Kidney capillary endothelial cell (primary cell): ENCODE measurements at regions not wholly inside any gene's neighbourhood (a gene's known extent, or its start where the extent isn't known, plus 50 kb on each side); places are given as distances from the start of the nearest gene placed in this dataset.

Source experiments
- DNase-seq: peaks from one replicate; pipeline ENCODE4 v3.0.0-alpha.2; 2018; ENCODE audit warnings: low spot score

DNA sequence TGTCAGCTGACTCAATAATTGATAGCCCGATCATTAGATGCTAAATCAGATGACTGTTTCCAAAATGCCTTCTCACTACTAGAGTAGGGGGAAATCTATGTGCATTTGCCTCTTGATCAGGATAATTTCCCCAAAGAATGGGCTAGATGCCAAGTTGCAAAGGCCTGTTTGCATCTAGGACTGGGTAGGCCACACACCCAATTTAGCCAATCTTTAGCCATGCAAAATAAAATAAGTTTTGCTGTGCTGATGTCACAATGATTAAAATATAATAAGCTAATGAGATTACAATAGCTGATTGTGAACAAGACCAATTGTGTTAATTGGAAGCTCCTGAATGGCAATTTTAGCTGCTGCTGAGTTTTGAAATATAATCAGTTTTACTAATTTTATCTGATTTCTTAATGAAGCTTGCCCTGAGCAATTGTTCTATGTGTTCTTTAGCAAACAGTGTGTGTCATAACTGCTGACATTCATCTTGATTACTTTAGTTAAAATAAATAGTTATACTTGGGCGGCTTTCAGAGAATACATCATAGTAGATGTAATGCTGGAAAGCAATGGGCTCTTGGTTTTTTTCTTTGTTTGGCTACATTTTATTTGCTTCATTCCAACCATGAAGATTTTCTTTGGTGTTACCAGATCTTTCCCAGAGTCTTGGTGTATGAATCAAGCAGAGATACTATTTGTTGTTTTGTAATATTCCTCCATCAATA, 973.2 kb upstream of the SLC35B3 start:
- DNase-seq = no peak

DNA sequence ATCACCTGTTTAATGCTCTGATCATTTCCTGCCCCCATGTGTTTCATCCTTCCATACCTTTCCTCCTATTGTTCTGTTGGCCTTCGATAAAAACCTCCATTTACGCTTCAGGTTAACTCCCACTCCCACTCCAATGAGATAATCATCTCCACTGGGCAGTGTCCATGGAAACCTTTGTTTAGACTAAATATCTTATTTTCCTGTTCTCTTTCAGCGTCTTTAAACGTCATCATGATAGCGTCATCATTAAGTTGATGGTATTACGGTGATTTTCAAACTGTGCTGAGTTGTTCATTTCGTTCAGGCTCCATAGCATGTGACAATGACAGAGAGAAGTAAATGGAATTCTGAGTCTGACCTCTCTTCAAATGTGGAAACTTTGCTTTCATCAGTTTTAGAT, 970.5 kb upstream of the SLC35B3 start:
- no peak for DNase-seq

DNA sequence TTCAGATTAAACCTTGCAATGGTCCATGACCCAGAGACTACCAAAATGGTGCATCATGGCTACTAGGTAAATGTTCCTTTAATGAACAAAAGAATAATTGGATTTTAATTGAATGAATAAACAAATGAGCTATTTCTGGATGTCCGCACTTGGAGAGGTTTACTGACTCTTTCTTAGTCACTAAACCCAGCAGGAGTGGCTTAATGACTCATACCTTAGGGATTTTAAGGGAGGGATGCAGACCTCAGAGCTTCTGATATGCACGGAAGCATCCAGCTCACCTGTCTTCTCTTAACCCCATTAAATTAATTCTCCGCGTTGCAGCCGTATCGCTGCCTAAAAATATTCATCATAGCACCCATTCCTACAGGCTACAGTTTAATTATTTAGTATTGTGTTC, 970.0 kb upstream of the SLC35B3 start:
- DNase-seq = peak; percentile 9

DNA sequence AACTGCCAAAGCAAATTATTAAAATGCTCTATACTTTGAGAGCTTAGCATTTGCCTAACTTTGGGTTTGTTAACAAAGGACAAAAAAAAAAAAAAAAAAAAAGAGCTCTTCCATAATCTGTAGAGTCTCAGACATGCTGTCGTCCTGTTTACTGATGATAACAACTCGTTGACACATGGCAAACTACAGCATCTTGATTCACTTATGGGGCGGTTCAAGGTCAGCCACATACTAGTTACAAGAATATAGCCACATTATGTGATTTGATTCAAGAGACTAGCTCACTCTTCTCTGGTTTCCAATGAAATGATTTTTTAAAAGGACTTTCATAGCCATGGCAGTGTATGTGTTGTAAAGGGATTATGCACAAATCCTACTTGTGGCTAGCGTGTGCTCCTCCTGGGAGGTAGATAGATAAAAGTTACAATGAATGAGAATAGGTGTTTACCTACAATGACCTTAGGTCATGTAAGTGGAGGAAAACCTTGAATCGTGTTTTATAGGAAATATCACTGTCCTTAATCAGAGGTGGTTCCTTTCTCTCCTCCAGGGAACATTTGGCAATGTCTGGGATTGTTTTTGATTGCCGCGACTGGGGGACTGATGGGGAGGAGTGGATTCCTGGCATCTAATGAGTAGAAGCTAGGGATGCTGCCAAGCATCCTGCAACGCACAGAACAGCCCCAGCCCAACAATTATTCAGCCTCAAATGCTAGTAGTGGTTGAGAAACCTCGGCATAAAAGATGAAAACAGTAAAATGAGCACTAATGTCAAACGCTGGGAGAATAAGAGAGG, 969.2 kb upstream of the SLC35B3 start:
- DNase-seq = no peak

DNA sequence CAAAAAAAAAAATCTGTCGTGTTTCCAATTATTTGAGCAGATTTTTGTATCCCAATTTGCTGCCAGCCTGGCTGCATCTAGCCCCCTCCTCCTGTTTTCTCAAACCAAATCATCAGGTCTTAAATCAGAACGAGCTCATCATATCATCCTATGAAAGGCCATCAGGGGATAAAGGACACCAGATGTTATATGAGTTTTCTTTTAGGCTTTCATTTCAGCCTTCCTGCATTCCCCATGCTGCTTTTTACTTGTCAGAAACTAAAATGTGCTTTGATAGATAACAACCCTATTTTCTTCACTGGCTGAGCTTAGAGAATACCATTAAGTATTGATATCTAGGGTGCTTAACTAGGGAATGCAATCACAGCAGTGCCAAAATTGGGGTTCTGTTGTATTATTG, 968.4 kb upstream of the SLC35B3 start:
- no peak for DNase-seq

DNA sequence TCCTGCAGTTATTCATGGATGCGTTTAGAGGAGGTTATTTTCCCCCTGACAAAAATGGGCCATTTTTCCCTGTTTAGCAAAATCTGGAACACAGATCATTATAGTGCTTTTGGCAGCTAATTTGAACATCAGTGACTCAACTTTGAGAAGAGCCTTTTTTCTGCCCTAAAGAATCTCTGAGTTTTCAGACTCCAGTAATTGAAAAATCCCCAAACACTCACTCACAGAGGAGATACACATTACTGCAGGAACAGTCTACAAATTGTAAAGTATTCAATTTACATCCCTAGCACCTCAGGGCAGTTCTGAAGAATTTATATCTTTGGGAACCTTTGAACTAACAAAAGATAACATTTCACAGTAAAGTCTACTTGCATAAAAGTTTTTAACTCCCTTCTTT, 966.6 kb upstream of the SLC35B3 start:
- no peak for DNase-seq

DNA sequence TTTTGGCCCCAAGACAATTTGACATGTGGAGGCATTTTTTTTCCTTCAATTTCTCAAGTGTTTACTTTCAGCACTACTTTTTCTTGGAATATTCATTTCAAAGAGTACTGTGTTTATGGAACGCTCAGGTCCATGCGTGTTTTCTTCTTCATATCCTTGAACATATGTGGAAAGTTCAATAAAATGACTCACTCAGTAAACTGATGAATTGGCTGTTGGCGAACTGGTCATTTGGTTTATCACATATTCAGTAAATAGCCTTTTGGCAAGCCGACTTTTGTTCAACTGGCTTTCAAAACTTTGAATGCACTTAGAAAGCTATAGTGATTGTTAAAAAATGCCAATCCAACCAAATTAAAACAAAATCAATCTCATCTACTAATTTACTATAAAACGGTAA, 964.6 kb upstream of the SLC35B3 start:
- no peak for DNase-seq

DNA sequence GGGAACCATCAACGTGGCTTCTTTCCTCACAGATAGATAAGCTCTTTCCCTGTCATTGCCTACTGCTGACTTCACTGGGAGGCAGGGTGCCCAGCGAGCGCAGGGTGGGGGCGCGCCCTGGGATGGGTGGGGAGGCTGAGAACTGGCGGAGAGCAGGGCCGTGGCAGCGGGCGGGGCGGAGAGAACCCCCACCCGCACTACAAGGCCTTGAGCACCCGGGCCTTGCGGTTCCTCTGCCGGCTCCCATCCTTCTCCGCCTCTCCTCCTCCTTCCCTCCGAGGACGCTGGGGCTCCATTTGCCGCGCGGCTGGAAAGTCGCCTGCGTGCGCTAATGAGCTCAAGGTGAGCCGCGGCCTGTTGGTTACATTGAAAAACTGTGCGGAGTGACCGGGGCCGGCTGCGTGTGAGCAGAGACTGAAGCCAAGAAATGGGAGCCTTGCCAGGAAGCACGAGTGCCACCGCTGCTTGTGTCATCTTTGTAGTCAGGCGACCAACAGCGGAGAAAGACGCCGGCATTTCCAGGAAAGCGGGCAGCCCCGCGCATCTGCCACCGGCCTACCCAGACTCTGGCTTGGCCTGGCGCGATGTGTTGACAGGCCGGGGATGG, 963.5 kb upstream of the SLC35B3 start:
- no peak for DNase-seq

DNA sequence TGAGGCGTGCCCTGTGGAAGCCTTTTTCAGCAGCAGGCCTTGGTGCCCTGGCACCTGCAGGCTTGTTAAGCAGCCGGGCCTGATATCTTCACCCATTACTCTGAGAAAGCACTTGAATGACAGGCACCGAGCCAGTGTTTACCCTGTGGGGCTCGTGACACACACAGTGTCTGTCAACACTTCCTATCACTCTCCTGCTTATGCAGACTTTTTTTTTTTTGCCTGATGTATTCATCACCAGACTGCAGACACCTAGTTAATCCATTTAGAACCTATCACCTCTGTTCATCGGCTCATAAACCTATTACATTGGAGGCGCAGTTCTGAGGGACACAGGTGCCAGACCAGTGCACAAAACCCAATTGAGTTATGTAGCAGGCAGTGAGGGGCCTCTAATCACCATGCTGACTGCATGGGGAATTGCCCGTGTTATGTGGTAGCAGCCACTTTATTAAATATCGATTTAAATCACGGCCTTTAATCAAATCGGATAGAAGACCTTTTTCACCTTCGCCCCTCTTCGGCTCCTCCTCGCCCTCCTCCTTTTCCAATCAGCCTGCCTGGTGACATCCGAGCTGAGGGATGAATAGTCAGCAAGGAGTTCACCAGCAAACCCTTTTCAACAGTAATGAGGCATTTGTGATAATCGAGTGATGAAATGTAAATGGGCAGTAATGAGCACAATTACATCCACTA, 962.9 kb upstream of the SLC35B3 start:
- DNase-seq = no peak

DNA sequence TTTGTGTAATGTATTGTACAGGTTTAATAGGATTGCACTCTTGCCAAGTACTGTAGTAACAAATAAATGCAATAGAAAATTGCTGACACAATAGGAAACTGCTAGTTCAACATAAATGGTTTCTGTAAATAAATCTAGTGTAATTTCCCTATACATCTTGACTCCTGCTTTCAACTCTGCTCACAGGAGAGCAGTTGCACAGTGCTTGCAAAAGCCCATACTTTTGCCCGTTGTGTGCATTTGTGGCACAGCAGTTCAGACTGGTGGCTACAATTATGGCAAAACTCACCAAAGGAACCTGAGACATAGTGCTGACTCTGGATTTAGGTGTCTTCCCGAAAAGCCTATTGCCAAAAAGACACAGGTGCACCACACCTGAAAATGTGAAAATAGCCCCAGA, 953.3 kb upstream of the SLC35B3 start:
- DNase-seq = no peak

DNA sequence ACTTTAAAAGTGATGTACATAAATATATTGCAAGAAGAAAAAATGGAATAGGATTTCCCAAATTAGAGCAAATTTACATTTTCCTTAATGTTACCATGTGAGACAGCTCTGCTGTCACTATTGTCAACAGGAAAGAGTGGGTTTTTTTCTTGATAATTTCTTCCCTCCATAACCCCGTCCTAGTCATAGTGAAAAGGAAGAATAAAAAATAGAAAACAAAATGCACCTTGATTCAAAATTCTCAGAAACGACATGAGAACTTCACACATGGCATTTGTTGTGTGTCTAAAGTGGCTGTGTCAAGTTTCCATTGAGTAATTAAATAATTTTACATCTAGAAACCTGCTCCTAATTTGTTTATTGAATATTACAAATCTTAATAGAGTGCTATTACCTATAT, 945.2 kb upstream of the SLC35B3 start:
- no peak for DNase-seq

DNA sequence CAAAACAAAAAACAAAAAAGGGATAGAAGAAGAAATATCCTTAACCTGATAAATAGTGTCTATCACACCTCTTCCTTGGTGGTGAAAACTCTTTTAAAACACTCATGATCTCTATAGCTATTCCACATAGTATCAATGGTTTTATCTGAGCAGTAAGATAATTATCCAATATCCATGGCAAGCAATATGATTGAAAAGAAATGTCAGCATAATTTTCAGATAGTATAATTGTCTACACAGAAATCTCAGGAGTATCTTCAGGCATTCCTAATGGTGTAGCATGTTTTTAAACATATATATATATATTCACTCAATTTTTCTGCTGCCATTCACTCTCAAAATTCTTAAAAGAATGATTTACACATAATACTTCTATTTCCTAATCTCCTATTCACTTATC, 938.0 kb upstream of the SLC35B3 start:
- DNase-seq = no peak

DNA sequence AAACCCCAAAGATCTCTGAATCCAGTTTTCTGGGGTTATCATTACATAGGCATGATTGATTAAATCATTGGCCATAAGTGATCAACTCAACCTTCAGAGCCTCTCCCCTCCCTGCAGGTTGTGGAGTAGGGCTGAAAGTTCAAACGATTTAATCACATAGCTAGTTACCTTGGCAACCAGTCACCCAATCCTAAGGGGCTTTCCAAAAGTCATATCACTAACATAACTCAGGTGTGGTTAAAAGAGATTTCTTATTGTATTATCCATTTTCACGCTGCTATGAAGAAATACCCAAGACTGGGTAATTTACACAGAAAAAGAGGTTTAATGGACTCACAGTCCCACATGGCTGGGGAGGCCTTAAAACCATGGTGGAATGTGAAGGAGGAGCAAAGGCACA, 935.1 kb upstream of the SLC35B3 start:
- no peak for DNase-seq

DNA sequence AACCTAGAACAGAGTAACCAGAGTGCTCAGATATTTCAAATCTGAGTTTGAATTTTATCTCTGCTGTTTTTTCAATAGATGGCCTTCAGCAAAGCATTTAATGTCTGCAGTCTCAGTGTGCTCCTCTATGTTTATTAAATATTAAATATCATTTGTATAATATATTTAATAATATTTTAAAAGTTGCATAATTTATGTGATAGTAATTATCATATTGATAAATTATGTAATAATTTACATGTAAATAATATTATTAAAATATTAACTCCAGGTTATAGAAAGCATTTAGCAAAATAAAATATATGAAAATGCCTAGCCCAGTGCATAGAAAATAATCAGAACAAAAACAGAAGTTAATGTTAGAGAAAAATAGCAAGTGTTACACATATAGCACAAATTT, 930.0 kb upstream of the SLC35B3 start:
- DNase-seq = no peak

DNA sequence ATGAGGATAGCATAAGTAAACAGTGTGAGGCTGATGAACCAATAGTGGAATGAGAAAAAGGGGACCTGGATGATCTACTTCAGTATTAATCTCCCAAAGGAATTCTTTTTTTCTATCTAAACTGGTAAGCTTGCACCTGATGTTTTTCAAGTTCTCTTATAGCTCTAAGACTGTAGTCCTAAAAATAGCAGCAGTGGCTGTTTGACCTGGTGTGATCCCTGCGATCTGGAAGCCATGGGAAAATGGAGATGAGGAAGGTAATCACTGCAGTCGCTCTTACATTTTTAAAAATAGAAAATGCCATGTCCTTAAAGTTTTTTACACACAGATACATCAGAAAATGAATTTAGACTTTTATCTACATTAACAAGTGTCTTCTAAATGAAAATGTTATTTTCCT, 926.4 kb upstream of the SLC35B3 start:
- DNase-seq = no peak

DNA sequence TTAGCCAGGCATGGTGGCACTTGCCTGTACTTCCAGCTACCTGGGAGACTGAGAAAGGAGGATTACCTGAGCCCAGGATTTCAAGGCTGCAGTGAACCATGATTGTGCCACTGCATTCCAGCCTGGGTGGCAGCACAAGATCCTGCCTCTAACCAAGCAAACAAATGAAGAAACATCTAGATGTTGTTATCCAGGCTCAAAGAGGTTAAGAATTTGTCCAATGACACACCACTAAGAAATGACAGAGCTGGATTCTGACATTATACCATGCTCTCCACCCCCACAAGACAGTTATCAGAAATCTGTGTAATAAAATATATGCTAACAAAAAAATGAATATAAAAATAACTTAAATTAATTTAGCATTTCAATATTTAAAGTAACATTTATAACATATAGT, 925.5 kb upstream of the SLC35B3 start:
- no peak for DNase-seq

DNA sequence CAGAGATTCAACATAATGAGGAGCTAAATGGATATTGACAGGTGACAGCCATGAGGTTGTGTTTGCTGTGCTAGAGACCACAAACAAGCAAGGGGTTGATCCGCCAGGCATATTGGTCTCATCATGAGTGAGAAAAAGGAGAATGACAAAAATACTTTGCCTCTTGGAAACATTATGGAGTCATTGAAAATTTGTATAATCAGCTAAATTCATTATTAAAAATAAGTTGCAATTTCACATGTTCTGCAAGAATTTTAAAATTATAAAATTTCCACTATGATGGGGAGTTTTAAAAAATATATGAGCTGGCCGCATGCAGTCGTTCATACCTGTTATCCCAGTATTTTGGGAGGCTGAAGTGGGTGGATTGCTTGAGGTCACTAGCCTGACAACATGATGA, 912.3 kb upstream of the SLC35B3 start:
- no peak for DNase-seq

DNA sequence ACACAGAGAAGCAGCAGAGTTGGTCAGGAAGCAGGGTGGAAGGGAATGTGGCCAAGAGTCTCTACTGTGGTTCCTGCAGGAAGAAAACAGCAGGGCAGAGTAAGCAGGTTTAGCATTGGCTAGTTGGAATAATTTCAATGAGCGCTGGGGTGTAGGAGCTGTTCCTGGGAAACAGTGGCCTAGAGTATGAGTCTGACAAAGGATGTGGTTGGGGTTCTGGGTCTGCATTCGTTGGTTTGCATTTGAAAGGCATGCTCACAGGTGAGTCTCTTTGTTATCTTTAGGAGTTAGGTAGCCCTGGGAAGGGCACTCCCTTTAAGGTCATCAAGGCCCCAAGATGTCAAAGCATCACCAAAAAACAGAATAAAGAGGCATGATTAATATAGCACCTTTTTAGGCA, 911.6 kb upstream of the SLC35B3 start:
- no peak for DNase-seq

DNA sequence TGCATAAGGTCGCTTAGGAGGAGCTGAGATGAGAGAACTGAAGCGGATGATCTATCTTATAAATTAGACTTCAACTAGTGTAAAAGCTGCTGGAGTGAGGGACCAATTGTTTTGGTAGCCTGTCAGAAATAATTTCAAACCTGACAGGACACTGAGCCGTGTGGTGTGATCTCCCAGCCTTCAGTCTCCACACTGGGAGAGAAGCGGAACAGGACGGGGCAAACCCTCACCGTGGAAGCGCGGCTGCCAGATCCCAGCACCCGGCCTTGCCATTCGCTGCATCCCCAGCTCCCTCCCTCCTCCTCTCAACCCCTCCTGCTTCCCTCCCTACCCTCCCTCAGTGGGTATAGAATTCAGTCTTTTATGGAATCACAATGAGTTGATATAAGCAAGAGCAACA, 900.1 kb upstream of the SLC35B3 start:
- no peak for DNase-seq

DNA sequence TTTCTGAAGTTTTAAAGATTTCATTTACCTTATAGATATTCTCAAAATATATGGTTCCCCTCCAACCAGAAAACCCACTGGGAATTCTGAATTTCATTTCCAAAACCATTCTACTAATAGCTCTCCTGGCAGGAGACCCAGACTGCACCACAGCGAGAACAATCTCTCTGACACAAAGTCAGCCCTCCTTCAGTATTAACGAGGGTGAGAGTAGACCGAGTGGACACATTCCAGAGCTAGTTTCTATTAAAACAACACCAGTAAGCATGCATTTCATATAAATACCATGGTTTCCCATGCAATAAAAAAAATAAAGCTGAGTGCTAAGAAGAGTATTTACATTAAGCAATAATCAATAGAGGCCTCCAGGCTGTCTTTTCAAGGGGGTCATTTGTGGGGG, 899.6 kb upstream of the SLC35B3 start:
- no peak for DNase-seq

DNA sequence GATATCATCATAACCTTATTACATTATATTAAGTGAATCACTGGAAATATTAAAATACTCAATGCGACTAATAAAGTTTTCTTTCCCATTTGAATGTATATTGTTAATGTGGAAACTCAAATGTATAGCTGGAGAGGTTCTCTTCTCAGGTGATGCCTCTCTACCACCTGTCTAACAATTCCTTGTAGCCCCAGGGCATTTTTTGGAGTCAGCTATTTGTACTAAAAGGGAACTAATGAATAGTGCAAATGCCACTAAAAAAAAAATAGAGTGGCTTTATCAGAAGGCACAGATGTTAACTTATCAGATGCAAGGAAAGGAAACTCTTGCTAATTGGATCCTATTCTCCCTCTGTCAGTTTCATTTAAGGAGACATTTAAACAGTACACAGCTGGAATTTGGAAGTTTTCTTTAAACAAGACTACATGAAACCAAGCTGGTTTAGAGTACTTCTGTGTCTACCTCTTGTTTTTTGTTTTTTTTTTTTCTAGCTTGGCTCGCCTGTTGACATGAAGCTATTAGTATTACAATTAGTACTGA, 897.0 kb upstream of the SLC35B3 start:
- DNase-seq = no peak

DNA sequence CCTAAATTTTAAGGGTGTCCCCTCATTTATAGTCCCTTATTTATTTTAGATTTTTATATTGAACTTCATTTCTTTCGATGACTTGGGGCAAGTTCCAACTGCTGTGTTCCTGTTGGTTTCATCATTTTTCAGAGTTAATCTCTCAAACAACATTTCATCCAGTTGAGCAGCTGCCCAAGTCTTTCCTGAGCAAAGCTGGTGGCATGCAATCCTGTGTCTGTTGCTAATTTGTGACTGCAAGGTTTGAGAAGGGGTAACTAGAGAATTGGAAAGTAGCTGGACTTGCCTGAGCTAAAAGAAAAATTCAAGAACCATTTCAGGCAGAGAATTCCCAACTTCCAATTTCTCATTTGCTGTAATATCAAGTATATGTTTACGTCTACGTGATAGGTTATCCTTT, 881.5 kb upstream of the SLC35B3 start:
- DNase-seq = no peak
